ENCODE measurements at regions not wholly inside any gene's neighbourhood (a gene's known extent, or its start where the extent isn't known, plus 50 kb on each side); places are given as distances from the start of the nearest gene placed in this dataset.

GRCh38 chr21:32916088-32916487 is 109.6 kb upstream of the OLIG2 start:
- no peak for DNase-seq (ENCODE audit: low read depth)
- no peak overlapping the region for H3K4me3 ChIP-seq (ENCODE audit: control insufficient read depth, low read depth, low read length)
- TF ChIP-seq, protein P1, sequence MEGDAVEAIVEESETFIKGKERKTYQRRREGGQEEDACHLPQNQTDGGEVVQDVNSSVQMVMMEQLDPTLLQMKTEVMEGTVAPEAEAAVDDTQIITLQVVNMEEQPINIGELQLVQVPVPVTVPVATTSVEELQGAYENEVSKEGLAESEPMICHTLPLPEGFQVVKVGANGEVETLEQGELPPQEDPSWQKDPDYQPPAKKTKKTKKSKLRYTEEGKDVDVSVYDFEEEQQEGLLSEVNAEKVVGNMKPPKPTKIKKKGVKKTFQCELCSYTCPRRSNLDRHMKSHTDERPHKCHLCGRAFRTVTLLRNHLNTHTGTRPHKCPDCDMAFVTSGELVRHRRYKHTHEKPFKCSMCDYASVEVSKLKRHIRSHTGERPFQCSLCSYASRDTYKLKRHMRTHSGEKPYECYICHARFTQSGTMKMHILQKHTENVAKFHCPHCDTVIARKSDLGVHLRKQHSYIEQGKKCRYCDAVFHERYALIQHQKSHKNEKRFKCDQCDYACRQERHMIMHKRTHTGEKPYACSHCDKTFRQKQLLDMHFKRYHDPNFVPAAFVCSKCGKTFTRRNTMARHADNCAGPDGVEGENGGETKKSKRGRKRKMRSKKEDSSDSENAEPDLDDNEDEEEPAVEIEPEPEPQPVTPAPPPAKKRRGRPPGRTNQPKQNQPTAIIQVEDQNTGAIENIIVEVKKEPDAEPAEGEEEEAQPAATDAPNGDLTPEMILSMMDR (conservative IDR thresholded peaks at IDR 0.05; ENCODE audit: control insufficient read depth, insufficient read depth, low read depth, low read length), result no peak

DNA sequence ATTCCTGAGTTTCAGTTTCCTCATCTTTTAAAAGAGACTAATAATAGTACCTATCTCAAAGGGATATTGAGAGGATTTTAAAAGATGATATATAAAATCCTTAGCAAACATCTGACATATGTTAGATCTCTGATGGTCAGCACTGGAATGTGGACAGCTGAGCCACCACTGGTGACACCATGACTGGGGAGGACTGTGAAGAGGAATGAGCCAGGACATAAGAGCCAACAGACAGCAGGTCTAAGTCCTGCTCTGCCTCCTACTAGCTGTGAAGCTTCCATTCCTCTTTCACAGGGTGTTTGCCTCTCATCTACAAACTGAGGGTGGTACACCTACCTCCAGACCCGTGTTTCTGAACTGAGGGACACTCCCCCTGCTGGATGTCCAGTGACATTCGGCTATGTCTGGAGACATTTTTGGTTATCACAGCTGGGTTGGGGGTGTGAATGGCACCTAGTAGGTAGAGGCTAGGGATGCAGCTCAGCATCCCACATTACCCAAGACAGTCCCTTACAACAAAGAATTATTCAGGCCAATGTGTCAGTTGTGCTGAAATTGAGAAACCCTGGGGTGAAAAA is 109.1 kb upstream of the OLIG2 start:
- peak; percentile 5 for DNase-seq (ENCODE audit: low read depth)
- TF ChIP-seq, protein P1 (conservative IDR thresholded peaks at IDR 0.05; ENCODE audit: control insufficient read depth, insufficient read depth, low read depth, low read length), result peak; percentile 37
- H3K4me3 ChIP-seq (ENCODE audit: control insufficient read depth, low read depth, low read length), result no peak overlapping the region

DNA sequence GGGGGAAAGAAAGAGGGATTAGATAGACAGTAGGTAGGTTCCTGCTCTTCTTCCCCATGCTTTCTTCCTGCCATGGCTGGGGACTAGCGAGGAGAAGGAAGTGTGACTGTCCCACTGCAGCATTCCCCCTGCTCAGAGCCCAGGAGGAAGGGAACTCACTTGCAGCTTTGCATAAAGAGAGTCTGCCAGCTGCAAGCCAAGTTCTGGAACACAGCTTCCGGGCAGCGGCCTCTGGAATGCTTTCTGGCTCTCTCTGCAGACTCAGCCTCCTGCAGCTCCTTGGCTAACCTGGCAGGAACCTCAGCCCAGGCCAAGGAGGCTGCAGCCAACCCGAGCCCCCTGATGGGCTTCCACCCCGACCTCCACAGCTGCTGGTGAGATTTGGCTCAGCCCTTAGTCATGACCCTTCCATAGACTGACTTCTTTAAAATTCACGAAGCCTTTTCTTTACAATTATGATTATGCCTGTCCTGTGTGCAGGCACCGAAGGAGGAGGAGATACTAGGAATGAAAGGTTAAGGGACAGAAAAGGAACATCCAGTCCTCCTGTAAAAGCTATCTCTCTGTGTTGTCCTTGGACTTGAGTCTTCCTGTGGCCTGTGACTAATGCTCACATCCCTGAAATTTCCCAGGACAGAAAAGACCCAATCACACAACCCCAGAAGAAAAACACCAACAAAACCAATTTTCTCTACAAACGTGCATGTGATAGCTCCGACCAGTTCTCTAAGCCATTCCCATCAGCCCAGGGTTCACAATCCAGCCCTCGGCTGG is 108.2 kb upstream of the OLIG2 start:
- H3K4me3 ChIP-seq (ENCODE audit: control insufficient read depth, low read depth, low read length), result no peak overlapping the region
- TF ChIP-seq, protein P1 (conservative IDR thresholded peaks at IDR 0.05; ENCODE audit: control insufficient read depth, insufficient read depth, low read depth, low read length), result no peak
- DNase-seq (ENCODE audit: low read depth), result no peak

- H3K4me3 ChIP-seq (ENCODE audit: control insufficient read depth, low read depth, low read length), result no peak overlapping the region
- no peak for DNase-seq (ENCODE audit: low read depth)
- TF ChIP-seq, protein P1 (conservative IDR thresholded peaks at IDR 0.05; ENCODE audit: control insufficient read depth, insufficient read depth, low read depth, low read length), result no peak
These were observed 107.1 kb upstream of the OLIG2 start for GRCh38 chr21:32918478-32919120.

- H3K4me3 ChIP-seq (ENCODE audit: control insufficient read depth, low read depth, low read length), result no peak overlapping the region
- TF ChIP-seq, protein P1 (conservative IDR thresholded peaks at IDR 0.05; ENCODE audit: control insufficient read depth, insufficient read depth, low read depth, low read length), result no peak
- DNase-seq (ENCODE audit: low read depth), result no peak
These were observed 105.3 kb upstream of the OLIG2 start for GRCh38 chr21:32920474-32920873.

DNA sequence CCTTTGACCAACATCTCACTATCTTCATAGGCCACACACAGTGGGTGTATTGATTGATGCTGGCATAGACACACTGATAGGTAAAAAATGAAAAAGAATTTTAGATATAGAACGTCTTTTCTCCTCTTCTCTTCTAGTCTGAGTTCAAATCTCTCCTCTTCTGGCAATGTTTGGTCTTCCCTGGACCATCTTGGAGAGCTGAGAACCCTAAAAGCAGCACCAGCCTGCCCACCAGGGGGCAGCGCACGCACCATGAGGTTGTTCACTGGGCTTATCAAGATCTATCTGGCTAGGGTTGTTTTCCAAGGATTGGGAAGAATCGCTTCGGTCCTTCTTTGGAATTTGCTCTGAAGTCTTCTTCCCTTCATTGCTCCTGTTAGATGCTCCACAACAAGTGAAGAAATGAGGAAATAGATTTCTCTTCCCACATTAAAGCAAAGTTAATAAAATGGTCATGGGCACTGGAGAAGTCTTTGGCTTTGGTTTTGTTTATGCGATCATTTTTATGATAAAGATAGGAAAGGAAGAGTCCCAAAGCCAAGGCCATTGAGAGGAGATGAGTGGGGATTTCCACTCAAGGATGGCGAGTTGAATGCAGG is 104.0 kb upstream of the OLIG2 start:
- H3K4me3 ChIP-seq (ENCODE audit: control insufficient read depth, low read depth, low read length), result no peak overlapping the region
- DNase-seq (ENCODE audit: low read depth), result peak; percentile 33
- TF ChIP-seq, protein P1 (conservative IDR thresholded peaks at IDR 0.05; ENCODE audit: control insufficient read depth, insufficient read depth, low read depth, low read length), result peak; percentile 65
